IMR-90 (cell line): ENCODE measurements at regions not wholly inside any gene's neighbourhood (a gene's known extent, or its start where the extent isn't known, plus 50 kb on each side); places are given as distances from the start of the nearest gene placed in this dataset.

Experiments
- ATAC-seq: fragments of 200-7000 bp; cut with Tn5 transposase; 2 replicates; pipeline ENCODE4 v1.9.1; 2020; ENCODE audit warnings: low read depth, mild to moderate bottlenecking, moderate library complexity
- BruUV-seq: library from RNA; stranded (reverse); fragments of 400-500 nt; replicated peaks from 2 replicates; lab custom pipeline; 2021; lab: Mats Ljungman, UMichigan
- CTCF ChIA-PET: fragments of 300-600 bp; formaldehyde crosslinking; extraction: SDS; loops from one replicate; lab custom pipeline; 2021; ENCODE audit warnings: antibody characterized with exemption; lab: Yijun Ruan, JAX
- POLR2A ChIA-PET: fragments of 300-600 bp; sonication (Branson Sonifier 250); formaldehyde crosslinking; loops from one replicate; lab custom pipeline; 2022; ENCODE audit warnings: antibody characterized with exemption; ENCODE audit not compliant: unreplicated experiment; lab: Charles Lee
- DNase-seq: peaks from one replicate; pipeline ENCODE4 v3.0.0; 2013
- H2AFZ ChIP-seq: replicated peaks from 2 replicates; pipeline ENCODE3; 2013; ENCODE audit warnings: low read length, mild to moderate bottlenecking; ENCODE audit not compliant: poor library complexity
- H2AK5ac ChIP-seq: 2 replicates; pipeline ENCODE4 v1.6.1; 2013; ENCODE audit warnings: low read depth, low read length, inconsistent platforms
- H2AK9ac ChIP-seq: replicated peaks from 2 replicates; pipeline ENCODE3; 2013; ENCODE audit warnings: mild to moderate bottlenecking, low read depth, low read length, moderate library complexity; ENCODE audit not compliant: poor library complexity
- H2BK120ac ChIP-seq: 2 replicates; pipeline ENCODE4 v1.6.1; 2013; ENCODE audit warnings: low read depth, low read length, inconsistent platforms
- H2BK15ac ChIP-seq: 3 replicates; pipeline ENCODE4 v1.6.1; 2013; ENCODE audit warnings: low read depth, low read length, inconsistent platforms
- H2BK20ac ChIP-seq: 2 replicates; pipeline ENCODE4 v1.6.1; 2013; ENCODE audit warnings: low read depth, mild to moderate bottlenecking, inconsistent platforms, low read length, moderate library complexity
- H2BK5ac ChIP-seq: 2 replicates; pipeline ENCODE4 v1.6.1; 2013; ENCODE audit warnings: mild to moderate bottlenecking, low read depth, low read length, inconsistent platforms; ENCODE audit not compliant: poor library complexity, severe bottlenecking
- H3K14ac ChIP-seq: replicated peaks from 2 replicates; pipeline ENCODE4 v1.6.1; 2013; ENCODE audit warnings: low read depth, low read length, inconsistent platforms
- H3K18ac ChIP-seq: 2 replicates; pipeline ENCODE4 v1.6.1; 2013; ENCODE audit warnings: low read depth, low read length, control low read depth
- H3K23ac ChIP-seq: 2 replicates; pipeline ENCODE4 v1.6.1; 2013; ENCODE audit warnings: low read depth, low read length, inconsistent platforms
- H3K27ac ChIP-seq: 2 replicates; pipeline ENCODE4 v1.5.1; 2013; ENCODE audit warnings: mild to moderate bottlenecking, control low read depth, low read length; ENCODE audit not compliant: insufficient read depth
- H3K27me3 ChIP-seq: 2 replicates; pipeline ENCODE4 v1.6.1; 2013; ENCODE audit warnings: low read length; ENCODE audit not compliant: control insufficient read depth, insufficient read depth
- H3K36me3 ChIP-seq: 2 replicates; pipeline ENCODE4 v1.6.1; 2013; ENCODE audit warnings: low read length, mixed read lengths; ENCODE audit not compliant: control insufficient read depth, insufficient read depth
- H3K4ac ChIP-seq: 2 replicates; pipeline ENCODE4 v1.6.1; 2013; ENCODE audit warnings: low read depth, low read length, inconsistent platforms
- H3K4me1 ChIP-seq: 2 replicates; pipeline ENCODE4 v1.6.1; 2013; ENCODE audit warnings: low read length, mixed read lengths; ENCODE audit not compliant: control insufficient read depth, insufficient read depth
- H3K4me2 ChIP-seq: 2 replicates; pipeline ENCODE4 v1.6.1; 2013; ENCODE audit warnings: low read depth, mild to moderate bottlenecking, control low read depth, low read length, moderate library complexity
- H3K4me3 ChIP-seq: 2 replicates; pipeline ENCODE4 v1.5.1; 2013; ENCODE audit warnings: low read depth, mild to moderate bottlenecking, control low read depth, low read length, moderate library complexity; ENCODE audit not compliant: insufficient read depth
- H3K56ac ChIP-seq: 2 replicates; pipeline ENCODE4 v1.6.1; 2013; ENCODE audit warnings: low read length, inconsistent platforms; ENCODE audit not compliant: insufficient read depth; ENCODE audit errors: extremely low read depth
- H3K79me1 ChIP-seq, 2 experiments: 2 replicates each; pipeline ENCODE4 v1.6.1; 2013; ENCODE audit warnings: low read length in 2 of 2, inconsistent platforms in 1 of 2, low read depth in 1 of 2
- H3K9ac ChIP-seq: 2 replicates; pipeline ENCODE4 v1.6.1; 2013; ENCODE audit warnings: low read depth, low read length, control low read depth
- H3K9me1 ChIP-seq: 2 replicates; pipeline ENCODE4 v1.6.1; 2013; ENCODE audit warnings: low read length, inconsistent platforms; ENCODE audit not compliant: insufficient read depth
- H3K9me3 ChIP-seq: 2 replicates; pipeline ENCODE4 v1.6.1; 2013; ENCODE audit warnings: low read length; ENCODE audit not compliant: control insufficient read depth, insufficient read depth
- H4K20me1 ChIP-seq: 2 replicates; pipeline ENCODE4 v1.6.1; 2013; ENCODE audit warnings: low read length, inconsistent platforms; ENCODE audit not compliant: insufficient read depth
- H4K5ac ChIP-seq: 2 replicates; pipeline ENCODE4 v1.6.1; 2013; ENCODE audit warnings: mild to moderate bottlenecking, low read depth, low read length, control low read depth
- H4K8ac ChIP-seq, 2 experiments: 2 replicates each; pipeline ENCODE4 v1.6.1; 2013; ENCODE audit warnings: low read depth in 2 of 2, low read length in 2 of 2, control low read depth in 1 of 2, inconsistent platforms in 1 of 2
- H4K91ac ChIP-seq: 2 replicates; pipeline ENCODE4 v1.6.1; 2013; ENCODE audit warnings: low read depth, low read length, inconsistent platforms; ENCODE audit not compliant: insufficient read depth
- FOS ChIP-seq: fragments of 150-350 bp; IDR thresholded peaks from 2 replicates; pipeline ENCODE4 v1.6.1; 2016; ENCODE audit warnings: low read depth, low read length
- POLR2A ChIP-seq: IDR thresholded peaks from 2 replicates; pipeline ENCODE4 v1.6.1; 2012; ENCODE audit warnings: mild to moderate bottlenecking, low read depth, low read length
- SMC3 ChIP-seq: fragments of 150-350 bp; IDR thresholded peaks from 2 replicates; pipeline ENCODE4 v1.6.1; 2016; ENCODE audit warnings: low read depth, mild to moderate bottlenecking, antibody characterized with exemption, low read length, moderate library complexity
- WGBS, 2 experiments: methylation state at CpG; one replicate each; pipeline versions ENCODE4 v1.1.5 to v1.1.7; 2013; ENCODE audit warnings: missing lambda C conversion rate in 2 of 2; ENCODE audit not compliant: insufficient read length in 1 of 2; ENCODE audit errors: extremely low coverage in 2 of 2; 5-methylcytosine and 5-hydroxymethylcytosine counted together
- dilution Hi-C: fragments of 300-500 bp; cut with HindIII; formaldehyde crosslinking; loops from one replicate; pipeline ENCODE4 v1.14.3; 2018; ENCODE audit warnings: low sequenced_read_pairs; ENCODE audit not compliant: unreplicated experiment
- in situ Hi-C: fragments of 300-500 bp; cut with MboI; formaldehyde crosslinking; loops from 3 replicates; pipeline ENCODE4 v1.14.3; 2019; ENCODE audit warnings: low sequenced_read_pairs, inconsistent platforms, mixed read lengths
- intact Hi-C: fragments of 100-400 bp; cut with micrococcal nuclease; formaldehyde crosslinking; loops from 2 replicates; pipeline ENCODE4 v1.10.0; 2022

DNA sequence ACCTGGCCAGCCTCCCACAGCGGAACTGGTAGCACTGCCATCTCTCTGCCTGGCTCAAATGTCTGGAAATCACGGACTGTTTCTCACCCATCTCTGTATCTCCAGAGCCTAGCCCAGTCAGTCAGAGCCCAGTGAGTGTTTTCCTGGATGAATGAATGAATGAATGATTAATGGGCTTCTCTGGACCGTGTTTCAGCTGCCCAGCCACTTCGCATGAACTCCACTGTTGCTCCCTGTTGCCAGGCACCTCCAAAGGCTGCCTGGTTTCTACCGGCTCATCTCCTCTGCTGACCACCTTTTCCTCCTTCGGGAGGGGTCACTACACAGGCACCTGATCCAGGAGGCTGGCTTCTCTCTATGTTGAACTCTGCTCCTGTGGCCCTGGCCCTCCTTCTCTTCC, 91.0 kb upstream of the SDK2 start:
- no peaks in the 10 kb centered on the region for H3K36me3 ChIP-seq

More for the DNA sequence above, 91.0 kb upstream of the SDK2 start:
- Histone ChIP-seq H4K20me1 (no peaks in the 10 kb centered on the region), H3K9ac (no peak overlapping the region), H3K4me1 (no peaks in the 10 kb centered on the region), H2BK20ac (no peak overlapping the region), H4K5ac (no peak overlapping the region), H3K4ac (no peak overlapping the region), H3K27me3 (no peaks in the 10 kb centered on the region), H2BK120ac (no peak overlapping the region), H3K14ac (no peak overlapping the region), H3K18ac (no peak overlapping the region), H3K79me1 (no peaks in the 10 kb centered on the region), H4K8ac (no peak overlapping the region), H3K23ac (no peak overlapping the region), H2AK9ac (no peak overlapping the region), H3K9me1 (no peaks in the 10 kb centered on the region), H2AFZ (no peak overlapping the region), H2BK15ac (no peak overlapping the region), H3K27ac (no peak overlapping the region), H3K4me3 (no peak overlapping the region), H3K4me2 (no peak overlapping the region), H3K56ac (no peak overlapping the region), H2BK5ac (no peak overlapping the region), H4K91ac (no peak overlapping the region), H2AK5ac (no peak overlapping the region), H3K9me3 (peaks cover 20% of the 10 kb centered on the region)
- WGBS, 2 experiments, result 31% methylated on average over 2 of the region's 6 CpGs; no CpG with 5 or more reads in 1 of the 2 experiments
- ATAC-seq (no peak), DNase-seq (no peak)
- TF ChIP-seq FOS, result no peak
- TF ChIP-seq SMC3, result no peak
- TF ChIP-seq POLR2A, result no peak
- dilution Hi-C loops, result no loop called here
- ChIA-PET POLR2A (no interaction called here), CTCF (no interaction called here)
- BruUV-seq, result no TSS peak
- intact Hi-C loops, result no loop called here
- in situ Hi-C loops, result no loop called here
